Esophagus squamous epithelium (tissue), 5 donors: ENCODE measurements at regions not wholly inside any gene's neighbourhood (a gene's known extent, or its start where the extent isn't known, plus 50 kb on each side); places are given as distances from the start of the nearest gene placed in this dataset.

ENCODE experiments used
- DNase-seq: peaks from one replicate; lab custom pipeline; 2025; lab: John Stamatoyannopoulos, UW
- H3K27ac ChIP-seq, 4 donors: fragments of 200-600 bp; sonication (generic); one replicate each; pipeline ENCODE4 v1.5.1; 2016 to 2019; ENCODE audit warnings: mild to moderate bottlenecking in 1 of 4
- H3K27me3 ChIP-seq, 4 donors: fragments of 200-600 bp; sonication (generic); 1 replicate in 3 of 4; 2 replicates in 1 of 4; pipeline versions ENCODE4 v1.5.1 to v1.6.0; 2017 to 2021; ENCODE audit warnings: antibody characterized with exemption in 1 of 4
- H3K36me3 ChIP-seq, 3 donors: fragments of 200-600 bp; sonication (generic); one replicate each; pipeline ENCODE4 v1.5.1; 2016 to 2019
- H3K4me1 ChIP-seq, 3 donors: fragments of 200-600 bp; sonication (generic); one replicate each; pipeline ENCODE4 v1.5.1; 2017 to 2019
- H3K4me3 ChIP-seq, 4 donors: fragments of 200-600 bp; sonication (generic); 1 replicate in 3 of 4; 2 replicates in 1 of 4; pipeline ENCODE4 v1.5.1; 2016 to 2019; ENCODE audit warnings: mild to moderate bottlenecking in 2 of 4, moderate library complexity in 1 of 4
- H3K9me3 ChIP-seq, 3 donors: fragments of 200-600 bp; sonication (generic); one replicate each; pipeline ENCODE4 v1.5.1; 2016 to 2019
- CTCF ChIP-seq, 6 experiments: fragments of 450-650 bp in 4 of 6; fragments of 200-600 bp in 2 of 6; sonication (generic) in 2 of 6; IDR thresholded peaks; one replicate each; pipeline ENCODE4 v1.5.1; 2016 to 2019; ENCODE audit warnings: antibody characterized with exemption in 6 of 6, mild to moderate bottlenecking in 4 of 6, moderate library complexity in 4 of 6
- POLR2A ChIP-seq, 4 donors: fragments of 450-650 bp; IDR thresholded peaks; one replicate each; pipeline ENCODE4 v1.6.1; 2017; ENCODE audit warnings: antibody characterized with exemption in 4 of 4, mild to moderate bottlenecking in 4 of 4, moderate library complexity in 3 of 4
- WGBS, 2 donors: methylation state at CpG; one replicate each; pipeline ENCODE4 v1.1.5; 2018; 5-methylcytosine and 5-hydroxymethylcytosine counted together
- intact Hi-C: fragments of 100-400 bp; cut with DNase I; formaldehyde crosslinking; loops from one replicate; pipeline ENCODE4 v1.15.0; 2022
- donor health status: DM: yes; HTN: yes; CAD: no.

- intact Hi-C loops: no loop called here
- Histone ChIP-seq H3K4me3 (no peak overlapping the region), H3K27ac (no peak overlapping the region), H3K9me3 (no peaks in the 10 kb centered on the region), H3K36me3 (no peaks in the 10 kb centered on the region), H3K27me3 (no peaks in the 10 kb centered on the region), H3K4me1 (no peaks in the 10 kb centered on the region)
- 61 to 64% methylated on average over 3 of the region's 3 CpGs for WGBS, 2 donors
- no peak for DNase-seq
- TF ChIP-seq POLR2A (IDR thresholded peaks at IDR 0.05) (no peak), CTCF (IDR thresholded peaks at IDR 0.05) (no peak)
Observed at GRCh38 chr18:70634576-70635147, 345.8 kb downstream of the SOCS6 start.

GRCh38 chr18:70627182-70627802, 338.4 kb downstream of the SOCS6 start:
- whole genome bisulfite sequencing, 2 donors: 51 to 61% methylated on average over 4 of the region's 4 CpGs
- TF ChIP-seq CTCF (IDR thresholded peaks at IDR 0.05) (no peak), POLR2A (IDR thresholded peaks at IDR 0.05) (no peak)
- no peaks in the 10 kb centered on the region for H3K4me1 ChIP-seq
- intact Hi-C loops: no loop called here
- H3K27ac ChIP-seq: no peak overlapping the region
- H3K36me3 ChIP-seq: no peaks in the 10 kb centered on the region
- no peaks in the 10 kb centered on the region for H3K9me3 ChIP-seq
- no peak overlapping the region for H3K4me3 ChIP-seq
- no peak for DNase-seq
- no peaks in the 10 kb centered on the region for H3K27me3 ChIP-seq

DNA sequence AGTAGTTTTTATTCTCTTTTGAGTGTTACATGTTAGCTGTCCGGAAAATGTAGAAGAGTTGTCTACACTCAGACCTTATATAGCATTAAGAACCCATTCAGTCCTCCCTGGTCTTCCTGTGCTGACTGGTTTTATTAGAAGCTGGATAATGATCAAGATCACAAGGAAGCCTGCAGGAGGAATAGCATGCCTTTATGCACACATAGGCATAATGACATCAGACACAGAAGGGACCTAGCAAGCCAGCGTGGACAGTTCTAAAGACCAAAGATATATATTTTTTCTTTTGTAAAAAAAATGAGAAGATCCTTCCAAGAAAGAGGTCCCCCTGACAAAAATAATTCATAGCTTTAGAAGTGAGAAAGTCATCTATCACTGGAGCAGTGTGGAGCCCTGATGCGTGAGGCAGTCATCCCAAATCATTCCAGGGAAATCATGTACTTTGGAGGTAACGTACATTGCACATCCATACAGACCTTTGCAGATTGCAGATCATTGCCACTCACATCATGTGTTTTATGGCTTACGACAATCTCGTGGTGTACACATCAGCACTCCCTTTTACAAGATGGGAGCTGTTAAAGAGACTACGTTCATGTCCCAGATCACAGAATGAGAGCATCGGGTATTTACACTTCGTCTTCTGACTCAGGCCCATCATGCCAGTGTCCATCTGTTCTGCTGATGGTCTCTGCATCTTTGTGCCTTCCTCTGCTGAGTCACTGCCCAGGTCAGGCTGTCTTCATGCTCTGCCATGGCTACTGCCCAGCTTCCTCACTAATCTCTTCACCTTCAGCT, 334.0 kb downstream of the SOCS6 start:
- Histone ChIP-seq H3K4me1 (no peaks in the 10 kb centered on the region), H3K27me3 (no peaks in the 10 kb centered on the region), H3K4me3 (no peak overlapping the region), H3K9me3 (no peaks in the 10 kb centered on the region), H3K27ac (no peak overlapping the region), H3K36me3 (no peaks in the 10 kb centered on the region)
- 70 to 74% methylated on average over 9 of the region's 9 CpGs for WGBS, 2 donors
- no peak for TF ChIP-seq POLR2A (IDR thresholded peaks at IDR 0.05)
- TF ChIP-seq CTCF (IDR thresholded peaks at IDR 0.05): no peak
- intact Hi-C loops: no loop called here
- DNase-seq: no peak

DNA sequence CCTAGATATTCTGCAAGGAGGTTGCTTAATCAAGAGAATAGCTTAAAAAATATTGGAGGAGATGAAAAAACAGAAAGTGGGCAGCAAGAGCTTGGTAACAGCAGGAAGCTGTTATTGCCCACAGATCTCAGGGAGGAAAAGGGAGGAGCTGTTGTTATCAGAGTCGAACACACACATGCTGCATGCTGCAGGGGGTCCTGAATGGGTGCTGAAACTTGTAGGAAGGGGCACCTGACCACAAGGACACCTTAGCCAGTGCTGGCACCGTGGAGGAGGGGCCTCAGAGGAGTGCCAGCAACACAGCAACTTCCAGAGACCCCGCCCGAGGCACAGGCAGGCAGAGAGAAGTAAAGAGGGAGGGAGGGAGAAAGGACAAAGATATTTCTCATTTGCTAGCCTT, 332.9 kb downstream of the SOCS6 start:
- Histone ChIP-seq H3K4me3 (no peak overlapping the region), H3K9me3 (no peaks in the 10 kb centered on the region), H3K27ac (no peak overlapping the region), H3K27me3 (no peaks in the 10 kb centered on the region), H3K4me1 (no peaks in the 10 kb centered on the region), H3K36me3 (no peaks in the 10 kb centered on the region)
- intact Hi-C loops: no loop called here
- TF ChIP-seq CTCF (IDR thresholded peaks at IDR 0.05) (no peak), POLR2A (IDR thresholded peaks at IDR 0.05) (no peak)
- WGBS, 2 donors: 8 to 15% methylated on average over 4 of the region's 4 CpGs
- no peak for DNase-seq
